ENCODE measurements at regions not wholly inside any gene's neighbourhood (a gene's known extent, or its start where the extent isn't known, plus 50 kb on each side); places are given as distances from the start of the nearest gene placed in this dataset.

GRCh38 chr1:106619827-106620134 lies 436.7 kb upstream of the PRMT6 start:
- no peak for TF ChIP-seq CTCF (IDR thresholded peaks at IDR 0.05; ENCODE audit: low read depth, low read length)
- no peak for TF ChIP-seq MAX (IDR thresholded peaks at IDR 0.05; ENCODE audit: low read depth, low read length)
- TF ChIP-seq POLR2A (IDR thresholded peaks at IDR 0.05; ENCODE audit: extremely low read depth, insufficient read length) = no peak
- TF ChIP-seq MYC (IDR thresholded peaks at IDR 0.05; ENCODE audit: low read depth, low read length) = no peak
